TTC549 (cell line): ENCODE measurements at regions not wholly inside any gene's neighbourhood (a gene's known extent, or its start where the extent isn't known, plus 50 kb on each side); places are given as distances from the start of the nearest gene placed in this dataset.

ENCODE experiments used
- FAIRE-seq: peaks from 2 replicates; lab custom pipeline; 2012; peaks lifted over from hg19 to GRCh38; lab: Jason Lieb, UNC

GRCh38 chr1:222996310-222996975 lies 146.6 kb downstream of the TLR5 start:
- FAIRE-seq: no peak

GRCh38 chr1:223000632-223001031 lies 142.4 kb downstream of the TLR5 start:
- no peak for FAIRE-seq

- no peak for FAIRE-seq
Observed at GRCh38 chr1:223001653-223002634, 141.1 kb downstream of the TLR5 start.

DNA sequence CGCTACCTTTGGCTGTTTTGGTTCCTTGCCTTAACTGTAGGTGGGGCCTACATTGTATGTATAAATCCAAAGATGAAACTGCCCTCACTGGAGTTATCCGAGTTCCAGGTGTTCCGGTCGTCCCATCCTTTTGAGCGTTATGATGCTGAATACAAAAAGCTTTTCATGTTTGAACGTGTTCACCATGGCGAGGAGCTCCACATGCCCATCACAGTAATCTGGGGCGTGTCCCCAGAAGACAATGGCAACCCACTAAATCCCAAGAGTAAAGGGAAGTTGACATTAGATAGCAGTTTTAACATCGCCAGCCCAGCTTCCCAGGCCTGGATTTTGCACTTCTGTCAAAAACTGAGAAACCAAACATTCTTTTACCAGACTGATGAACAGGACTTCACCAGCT lies 139.5 kb downstream of the TLR5 start:
- no peak for FAIRE-seq

- FAIRE-seq: no peak
Observed at GRCh38 chr1:223006371-223006770, 136.7 kb downstream of the TLR5 start.

DNA sequence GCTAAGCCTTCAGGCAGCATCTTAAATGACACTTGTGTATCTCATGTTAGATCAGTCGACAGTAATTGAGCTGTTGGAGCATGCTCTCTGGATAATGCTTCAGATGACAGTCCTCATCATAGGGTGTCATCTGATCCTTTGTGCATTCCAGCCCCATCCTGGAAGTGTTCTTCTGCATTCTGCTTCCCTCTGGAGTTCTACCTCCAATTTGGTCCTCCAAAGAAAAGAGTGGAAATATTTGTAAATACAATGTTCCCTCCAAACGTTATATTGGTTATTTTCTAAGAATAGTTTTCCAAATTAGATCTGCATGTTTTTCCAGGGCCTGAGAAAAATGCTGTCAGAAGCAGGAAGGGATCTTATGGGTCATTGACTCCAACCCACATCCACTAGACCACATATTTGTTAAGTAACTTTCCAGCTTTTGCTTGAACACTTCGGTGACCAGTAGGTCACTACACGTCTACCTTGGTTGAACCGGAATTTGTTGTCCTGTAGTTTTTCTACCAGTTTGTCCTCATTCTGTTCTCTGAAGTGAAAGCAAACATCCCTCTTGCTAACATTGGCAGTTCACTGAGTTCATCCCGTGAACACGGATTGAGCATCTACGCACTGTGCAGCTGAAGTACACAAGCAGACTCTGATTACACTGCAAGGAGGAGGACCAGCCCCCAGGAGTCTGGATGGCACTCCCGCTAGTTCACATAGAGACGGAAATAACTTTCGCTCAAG lies 136.0 kb downstream of the TLR5 start:
- FAIRE-seq: no peak

DNA sequence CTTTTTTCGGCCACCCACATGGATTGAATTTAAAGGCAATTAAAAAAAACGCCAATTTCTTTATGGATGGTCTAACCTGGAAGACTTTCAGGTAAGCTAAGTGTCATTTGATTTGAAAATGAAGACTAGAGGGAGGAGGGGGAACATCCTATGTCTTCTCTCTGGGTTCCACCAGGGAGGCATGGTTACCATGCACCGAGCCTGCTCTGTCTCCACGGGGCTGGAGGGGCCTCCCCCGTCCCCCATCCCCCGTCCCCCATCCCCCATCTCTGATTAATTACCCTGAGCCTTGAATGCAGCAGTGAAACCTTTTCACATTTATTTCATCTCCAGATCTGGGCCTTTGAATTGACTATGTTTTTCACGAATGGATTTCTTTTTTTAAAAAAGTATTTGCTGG lies 135.1 kb downstream of the TLR5 start:
- FAIRE-seq: no peak

DNA sequence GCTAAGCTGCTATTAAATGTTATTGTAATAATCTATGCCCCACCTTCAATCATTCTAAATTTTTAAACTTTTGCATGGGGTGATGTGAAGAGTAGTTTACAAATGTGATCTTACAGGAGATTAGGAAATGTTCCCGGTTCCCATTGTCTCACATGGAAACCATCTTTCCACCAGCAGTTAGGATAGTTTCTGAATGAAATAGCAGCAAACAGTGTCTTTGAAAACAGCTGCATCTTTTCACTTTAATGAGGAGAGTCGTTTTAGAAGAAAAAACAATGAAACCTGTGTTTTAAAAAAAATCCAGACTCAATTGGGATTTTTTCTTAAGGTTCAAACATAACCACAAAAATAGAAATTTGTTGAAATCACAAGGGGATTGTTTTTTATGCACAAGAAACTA lies 134.2 kb downstream of the TLR5 start:
- no peak for FAIRE-seq

DNA sequence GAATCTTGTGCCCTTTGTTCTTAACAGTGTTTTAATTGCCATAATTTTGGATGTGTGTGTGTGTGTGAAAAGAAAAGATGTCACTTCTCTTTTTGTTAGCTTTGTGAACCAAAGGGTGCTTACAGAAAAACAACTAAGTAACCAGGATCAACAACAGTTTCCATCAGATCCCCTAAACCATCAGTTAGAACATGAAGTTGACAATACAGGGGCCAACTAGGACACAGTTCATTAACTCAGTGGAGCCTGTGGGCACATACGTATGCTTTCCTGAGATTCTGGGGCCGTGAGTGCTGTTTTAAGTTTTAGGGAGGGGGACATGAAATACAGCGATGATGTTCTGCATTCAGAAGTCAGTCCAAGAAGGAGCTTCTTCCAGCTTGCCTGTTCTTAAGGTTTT lies 133.6 kb downstream of the TLR5 start:
- FAIRE-seq: no peak

GRCh38 chr1:223010582-223011504 lies 132.2 kb downstream of the TLR5 start:
- FAIRE-seq: no peak

DNA sequence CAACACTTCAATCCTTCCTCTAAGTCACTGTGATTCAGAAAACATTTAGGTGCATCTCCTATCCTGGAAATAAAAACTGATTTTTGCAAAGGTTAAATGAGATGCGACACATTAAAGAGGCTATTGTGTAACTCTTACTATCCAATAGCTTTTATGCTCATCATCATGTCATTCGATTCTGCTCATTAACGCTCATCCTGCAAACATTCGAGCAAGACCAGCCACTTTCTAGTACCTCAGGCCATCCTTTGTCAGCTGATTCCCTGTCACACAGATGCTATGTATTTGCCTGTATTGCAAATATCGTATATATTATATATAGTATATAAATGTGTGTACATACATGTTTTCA lies 131.6 kb downstream of the TLR5 start:
- FAIRE-seq: no peak

DNA sequence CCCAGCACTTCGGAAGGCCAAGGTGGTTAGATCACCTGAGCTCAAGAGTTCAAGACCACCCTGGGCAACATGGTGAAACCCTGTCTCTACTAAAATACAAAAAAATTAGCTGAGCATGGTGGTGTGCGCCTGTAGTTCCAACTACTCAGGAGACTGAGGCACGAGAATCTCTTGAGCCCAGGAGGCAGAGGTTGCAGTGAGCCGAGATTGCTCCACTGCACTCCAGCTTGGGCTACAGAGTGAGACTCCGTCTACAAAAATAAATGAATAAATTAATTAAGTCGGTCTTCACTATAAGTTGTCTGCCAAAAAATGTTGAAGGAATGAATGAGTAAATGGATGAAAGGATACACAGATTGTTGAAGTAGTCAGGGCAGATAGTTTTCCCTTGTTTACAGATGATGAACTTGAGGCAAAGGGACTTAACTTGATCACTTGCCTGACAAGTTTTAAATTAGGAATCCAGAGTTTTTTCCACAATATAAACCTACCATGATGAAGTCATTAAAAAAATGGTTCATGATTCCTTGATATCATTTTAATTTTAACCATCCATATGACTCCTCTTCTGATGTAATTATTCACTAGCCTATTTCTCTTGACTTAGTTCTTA lies 130.8 kb downstream of the TLR5 start:
- peak; percentile 56 for FAIRE-seq

- no peak for FAIRE-seq
Observed at GRCh38 chr1:223012938-223013337, 130.1 kb downstream of the TLR5 start.

GRCh38 chr1:223014142-223014873 lies 128.7 kb downstream of the TLR5 start:
- no peak for FAIRE-seq

DNA sequence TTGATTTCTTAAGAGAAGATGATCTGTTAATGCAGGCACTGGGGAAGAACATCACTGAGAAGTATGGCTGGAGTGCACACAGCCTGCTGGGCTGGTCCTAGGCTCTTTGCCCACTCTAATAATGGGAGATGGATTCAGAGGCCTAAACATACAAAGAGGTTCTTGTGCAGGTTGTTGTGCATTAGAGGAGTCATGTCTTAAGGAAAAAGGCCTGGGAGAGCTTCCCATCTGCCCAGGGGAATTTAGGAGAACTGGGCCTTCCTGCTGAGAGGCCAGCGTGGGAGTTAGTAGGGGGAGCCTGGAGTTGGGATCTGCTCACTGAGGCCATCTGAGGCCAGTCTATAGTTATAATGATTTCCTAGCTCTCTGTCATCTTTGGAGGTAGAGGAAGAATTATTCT lies 126.7 kb downstream of the TLR5 start:
- FAIRE-seq: no peak

DNA sequence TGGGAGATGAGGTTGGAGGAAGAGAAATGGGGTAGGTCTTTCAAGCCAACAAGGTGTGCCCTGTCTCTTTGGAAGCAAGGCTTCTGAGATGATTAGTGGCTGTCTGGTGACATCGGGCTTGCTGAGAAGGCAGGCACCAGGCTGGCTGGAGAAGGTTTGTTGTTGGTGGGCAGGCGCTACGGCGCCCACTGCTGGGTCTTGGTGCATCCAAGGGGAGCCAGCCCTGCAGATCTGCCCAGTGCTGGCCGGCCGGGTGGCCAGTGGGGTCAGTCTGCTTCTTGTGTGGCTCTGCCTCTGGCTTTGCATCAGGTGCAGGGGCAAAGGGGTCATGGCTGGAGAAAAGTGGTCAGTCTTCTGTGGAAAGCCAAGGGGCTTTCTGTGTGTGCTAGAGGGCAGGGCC lies 126.2 kb downstream of the TLR5 start:
- no peak for FAIRE-seq

DNA sequence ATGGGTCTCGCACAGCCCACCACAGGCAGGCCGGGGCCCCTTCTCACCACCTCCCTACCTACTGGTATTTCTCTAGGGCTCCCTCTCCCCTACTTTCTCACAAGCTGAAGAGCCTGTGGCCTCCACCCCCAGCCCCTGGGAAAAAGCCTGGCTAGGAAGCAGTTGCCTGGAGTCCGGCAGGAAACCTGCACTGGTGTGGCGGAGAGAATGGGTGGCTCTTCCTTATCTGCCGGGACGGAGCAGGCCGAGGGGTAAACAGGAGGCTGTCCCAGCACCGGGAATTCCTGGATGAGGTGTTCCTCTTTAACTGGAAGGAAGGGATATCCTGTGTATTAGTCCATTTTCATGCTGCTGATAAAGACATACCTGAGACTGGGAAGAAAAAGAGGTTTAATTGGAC lies 125.8 kb downstream of the TLR5 start:
- FAIRE-seq: no peak

GRCh38 chr1:223018534-223018933 lies 124.5 kb downstream of the TLR5 start:
- FAIRE-seq: no peak

- FAIRE-seq: no peak
Observed at GRCh38 chr1:223019256-223019655, 123.8 kb downstream of the TLR5 start.

- no peak for FAIRE-seq
Observed at GRCh38 chr1:223020770-223021169, 122.3 kb downstream of the TLR5 start.
